Activated CD8-positive, alpha-beta memory T cell treated with anti-CD3 and anti-CD28 coated beads, Interleukin-2, amount 10 ng/mL, durations not matched to agents 7 days and 5 days (primary cell): ENCODE measurements at regions not wholly inside any gene's neighbourhood (a gene's known extent, or its start where the extent isn't known, plus 50 kb on each side); places are given as distances from the start of the nearest gene placed in this dataset.

Experiments used
- ATAC-seq: fragments of 150-1000 bp; cut with Tn5 transposase; one replicate; pipeline ENCODE4 v1.10.0; 2021; ENCODE audit warnings: moderate library complexity
- CTCF ChIA-PET: fragments of 350-600 bp; sonication (Branson Sonifier 250); formaldehyde crosslinking; loops from one replicate; lab custom pipeline; 2021; ENCODE audit warnings: antibody characterized with exemption; lab: Charles Lee
- DNase-seq: peaks from one replicate; pipeline ENCODE4 v3.0.0-alpha.2; 2020
- H3K27ac Mint-ChIP-seq: one replicate; pipeline ENCODE4 v1.8.0; 2021; ENCODE audit warnings: mild to moderate bottlenecking, mixed read lengths
- H3K27me3 Mint-ChIP-seq: one replicate; pipeline ENCODE4 v1.8.0; 2021; ENCODE audit warnings: mixed read lengths
- H3K36me3 Mint-ChIP-seq: one replicate; pipeline ENCODE4 v1.8.0; 2021; ENCODE audit warnings: mild to moderate bottlenecking, mixed read lengths
- H3K4me1 Mint-ChIP-seq: one replicate; pipeline ENCODE4 v1.8.0; 2021; ENCODE audit warnings: mixed read lengths
- H3K4me3 Mint-ChIP-seq: one replicate; pipeline ENCODE4 v1.8.0; 2021; ENCODE audit warnings: mild to moderate bottlenecking, moderate library complexity, mixed read lengths
- H3K9me3 Mint-ChIP-seq: one replicate; pipeline ENCODE4 v1.8.0; 2022; ENCODE audit warnings: low read depth, mixed read lengths

DNA sequence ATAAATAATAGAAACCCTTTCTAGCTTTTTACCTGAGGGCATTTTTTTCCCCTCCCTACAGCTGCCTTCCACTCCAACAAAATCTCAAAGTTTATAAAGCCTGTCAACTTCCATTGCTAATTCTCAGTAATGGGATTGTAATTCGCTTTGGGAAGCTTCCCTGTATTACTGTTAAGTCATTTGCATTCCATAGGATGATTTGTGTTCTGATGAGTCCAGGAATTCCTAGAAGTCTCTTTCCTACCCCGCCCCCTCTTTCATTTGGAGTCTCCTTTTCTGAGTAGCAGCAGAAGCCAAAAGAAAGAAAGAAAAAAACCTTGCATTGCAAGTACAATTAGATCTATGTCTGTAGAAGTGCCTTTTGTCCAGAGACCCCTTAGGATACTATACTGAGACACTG, 1033.3 kb downstream of the IGSF11 start:
- ATAC-seq (no peak), DNase-seq (no peak)
- CTCF ChIA-PET, result no interaction called here
- Mint-ChIP-seq H3K27me3 (no peaks in the 10 kb centered on the region), H3K4me3 (no peak overlapping the region), H3K4me1 (no peaks in the 10 kb centered on the region), H3K36me3 (no peaks in the 10 kb centered on the region), H3K27ac (no peak overlapping the region), H3K9me3 (no peaks in the 10 kb centered on the region)

- no peak overlapping the region for H3K4me3 Mint-ChIP-seq
- DNase-seq (no peak), ATAC-seq (no peak)
- no peaks in the 10 kb centered on the region for H3K36me3 Mint-ChIP-seq
- H3K4me1 Mint-ChIP-seq, result no peaks in the 10 kb centered on the region
- H3K27ac Mint-ChIP-seq, result no peak overlapping the region
- H3K27me3 Mint-ChIP-seq, result no peaks in the 10 kb centered on the region
- CTCF ChIA-PET, result no interaction called here
- H3K9me3 Mint-ChIP-seq, result peaks cover 14% of the 10 kb centered on the region
Measured at GRCh38 chr3:118011910-118012309, 1022.7 kb downstream of the IGSF11 start.

DNA sequence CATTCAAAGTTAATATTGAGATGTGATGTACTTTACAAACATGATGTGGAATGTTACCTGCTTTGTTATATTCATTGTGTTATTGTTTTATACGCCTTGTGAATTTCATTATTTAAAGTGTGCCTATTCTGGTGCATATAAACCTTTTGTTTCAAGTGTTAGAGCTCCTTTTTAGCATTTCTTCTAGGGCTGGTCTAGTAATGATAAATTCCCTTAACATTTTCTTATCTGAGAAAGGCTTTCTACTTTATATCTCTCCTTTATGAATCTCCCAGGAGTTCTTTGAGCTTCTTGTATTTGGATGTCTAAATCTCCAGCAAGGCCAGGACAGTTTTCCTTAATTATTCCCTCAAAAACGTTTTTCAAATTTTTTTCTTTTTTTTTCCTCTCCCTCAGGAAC, 1005.6 kb downstream of the IGSF11 start:
- ATAC-seq, result no peak
- peaks cover 23% of the 10 kb centered on the region for H3K9me3 Mint-ChIP-seq
- H3K27ac Mint-ChIP-seq, result no peak overlapping the region
- H3K4me3 Mint-ChIP-seq, result no peak overlapping the region
- CTCF ChIA-PET, result no interaction called here
- no peaks in the 10 kb centered on the region for H3K36me3 Mint-ChIP-seq
- H3K4me1 Mint-ChIP-seq, result no peaks in the 10 kb centered on the region
- H3K27me3 Mint-ChIP-seq, result no peaks in the 10 kb centered on the region
- no peak for DNase-seq

GRCh38 chr3:118036215-118036614, 998.4 kb downstream of the IGSF11 start:
- H3K27ac Mint-ChIP-seq, result no peak overlapping the region
- no peak overlapping the region for H3K4me3 Mint-ChIP-seq
- no peaks in the 10 kb centered on the region for H3K36me3 Mint-ChIP-seq
- H3K9me3 Mint-ChIP-seq, result peaks cover 16% of the 10 kb centered on the region
- DNase-seq, result no peak
- CTCF ChIA-PET, result no interaction called here
- H3K27me3 Mint-ChIP-seq, result no peaks in the 10 kb centered on the region
- ATAC-seq, result no peak
- H3K4me1 Mint-ChIP-seq, result no peaks in the 10 kb centered on the region

DNA sequence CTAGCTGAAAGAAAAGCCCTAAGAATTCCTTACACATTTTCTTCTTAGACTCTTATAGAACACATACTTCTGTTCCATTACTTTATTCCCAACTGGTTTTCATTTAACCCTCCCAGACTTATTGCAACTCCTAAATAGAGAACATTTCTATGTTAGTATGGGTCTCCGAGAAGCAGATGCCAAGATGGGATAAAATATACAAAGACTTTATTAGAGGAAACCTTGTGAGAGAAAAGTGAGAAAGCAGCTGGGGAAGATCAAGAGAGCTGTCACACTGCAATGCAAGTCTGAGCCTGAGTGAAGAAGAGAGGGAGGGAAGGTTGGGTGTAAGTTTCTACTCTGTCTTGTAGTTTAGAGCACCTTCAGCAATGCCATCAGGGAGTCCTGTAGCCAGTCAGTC, 979.3 kb downstream of the IGSF11 start:
- H3K9me3 Mint-ChIP-seq, result peaks cover 2% of the 10 kb centered on the region
- no peak overlapping the region for H3K27ac Mint-ChIP-seq
- no peak for DNase-seq
- H3K27me3 Mint-ChIP-seq, result no peaks in the 10 kb centered on the region
- no peaks in the 10 kb centered on the region for H3K4me1 Mint-ChIP-seq
- no peaks in the 10 kb centered on the region for H3K36me3 Mint-ChIP-seq
- ATAC-seq, result no peak
- no peak overlapping the region for H3K4me3 Mint-ChIP-seq
- CTCF ChIA-PET, result no interaction called here

DNA sequence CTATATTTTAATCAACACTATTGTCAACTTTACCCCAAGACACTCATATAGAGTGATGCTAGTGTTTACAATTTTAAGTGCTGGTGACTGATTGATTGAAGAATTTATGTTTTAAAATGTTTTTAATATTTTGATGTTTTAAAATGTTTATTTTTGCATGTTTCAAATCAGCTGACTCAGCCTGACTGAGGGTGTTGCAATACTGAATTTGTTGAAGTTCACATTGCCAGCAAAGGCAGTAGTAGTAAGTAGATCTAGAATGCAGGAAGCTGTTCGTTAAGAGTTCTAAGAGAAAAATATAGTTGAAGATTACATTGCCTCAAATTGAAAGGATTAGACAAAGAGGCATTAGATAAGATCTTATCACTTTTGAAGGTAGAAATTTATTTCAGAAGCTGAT, 977.6 kb downstream of the IGSF11 start:
- CTCF ChIA-PET, result no interaction called here
- no peaks in the 10 kb centered on the region for H3K36me3 Mint-ChIP-seq
- ATAC-seq (no peak), DNase-seq (no peak)
- H3K4me1 Mint-ChIP-seq, result no peaks in the 10 kb centered on the region
- H3K9me3 Mint-ChIP-seq, result peaks cover 6% of the 10 kb centered on the region
- H3K27me3 Mint-ChIP-seq, result no peaks in the 10 kb centered on the region
- no peak overlapping the region for H3K27ac Mint-ChIP-seq
- H3K4me3 Mint-ChIP-seq, result no peak overlapping the region

DNA sequence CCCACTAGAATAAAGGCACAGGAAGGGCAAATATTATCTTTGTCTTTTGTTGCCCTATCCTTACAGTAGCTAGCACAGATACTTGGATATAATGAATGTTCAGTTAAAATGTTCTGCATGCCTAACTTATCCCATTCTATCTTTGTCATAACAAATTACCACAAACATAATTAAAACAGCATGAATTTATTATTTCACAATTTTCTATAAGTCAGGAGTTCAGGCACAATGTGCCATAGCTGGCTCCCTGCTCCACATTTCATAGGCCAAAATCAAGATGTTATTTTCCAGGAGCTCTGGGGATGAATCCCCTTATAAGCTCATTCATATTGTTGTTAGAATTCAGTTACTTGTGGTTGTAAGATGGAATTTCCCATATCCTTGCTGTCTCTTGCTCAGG, 975.5 kb downstream of the IGSF11 start:
- no peak for DNase-seq
- H3K36me3 Mint-ChIP-seq, result no peaks in the 10 kb centered on the region
- H3K27me3 Mint-ChIP-seq, result no peaks in the 10 kb centered on the region
- CTCF ChIA-PET, result no interaction called here
- H3K9me3 Mint-ChIP-seq, result peaks cover 6% of the 10 kb centered on the region
- H3K27ac Mint-ChIP-seq, result no peak overlapping the region
- no peak overlapping the region for H3K4me3 Mint-ChIP-seq
- no peaks in the 10 kb centered on the region for H3K4me1 Mint-ChIP-seq
- ATAC-seq, result no peak

DNA sequence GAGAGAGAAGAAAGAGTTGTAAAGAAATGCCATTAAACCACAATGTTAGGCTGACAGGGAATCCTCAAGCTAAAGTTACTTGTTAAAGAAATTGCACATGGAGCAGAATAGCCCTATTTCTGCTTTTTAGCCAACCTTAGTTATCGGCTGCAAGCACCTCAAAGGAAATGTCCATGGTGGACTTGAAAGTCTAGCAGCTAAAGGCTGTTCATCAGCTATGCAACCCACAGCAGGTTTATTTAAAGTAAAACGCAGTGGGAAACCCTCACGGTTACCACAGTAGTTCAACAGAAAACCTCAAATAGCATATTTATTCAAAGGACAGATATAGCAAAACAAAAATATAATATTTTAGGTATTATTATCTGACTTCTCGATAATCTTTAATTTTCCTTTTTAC, 967.2 kb downstream of the IGSF11 start:
- Mint-ChIP-seq H3K27me3 (no peaks in the 10 kb centered on the region), H3K36me3 (no peaks in the 10 kb centered on the region), H3K4me3 (no peak overlapping the region), H3K27ac (no peak overlapping the region), H3K4me1 (no peaks in the 10 kb centered on the region), H3K9me3 (peaks cover 5% of the 10 kb centered on the region)
- no peak for ATAC-seq
- CTCF ChIA-PET, result no interaction called here
- DNase-seq, result no peak

- no peaks in the 10 kb centered on the region for H3K36me3 Mint-ChIP-seq
- CTCF ChIA-PET, result no interaction called here
- H3K27me3 Mint-ChIP-seq, result no peaks in the 10 kb centered on the region
- H3K27ac Mint-ChIP-seq, result no peak overlapping the region
- DNase-seq, result no peak
- ATAC-seq, result no peak
- no peak overlapping the region for H3K4me3 Mint-ChIP-seq
- H3K9me3 Mint-ChIP-seq, result peaks cover 12% of the 10 kb centered on the region
- H3K4me1 Mint-ChIP-seq, result no peaks in the 10 kb centered on the region
Measured at GRCh38 chr3:118075873-118076272, 958.8 kb downstream of the IGSF11 start.

DNA sequence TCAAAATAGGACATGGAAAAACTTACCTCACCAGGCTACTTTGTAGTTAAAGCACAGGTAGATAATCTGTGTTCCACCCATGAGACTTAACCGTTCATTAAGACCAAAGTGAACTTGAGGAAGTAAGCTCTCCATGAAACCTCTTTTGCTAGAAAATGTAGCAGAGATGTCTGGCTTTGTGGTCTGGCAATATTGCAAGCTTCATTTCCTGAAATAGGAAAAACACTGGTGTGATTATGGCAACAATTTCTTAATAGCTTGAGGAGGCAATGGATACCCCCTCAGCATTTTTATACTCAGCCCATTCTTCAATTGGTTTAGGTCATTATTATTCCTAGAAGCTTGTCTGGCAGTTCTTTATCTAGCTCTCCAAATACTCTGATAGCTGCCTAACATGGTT, 957.3 kb downstream of the IGSF11 start:
- ATAC-seq (no peak), DNase-seq (no peak)
- no peak overlapping the region for H3K27ac Mint-ChIP-seq
- H3K4me1 Mint-ChIP-seq, result no peaks in the 10 kb centered on the region
- peaks cover 11% of the 10 kb centered on the region for H3K9me3 Mint-ChIP-seq
- CTCF ChIA-PET, result no interaction called here
- H3K36me3 Mint-ChIP-seq, result no peaks in the 10 kb centered on the region
- H3K27me3 Mint-ChIP-seq, result no peaks in the 10 kb centered on the region
- no peak overlapping the region for H3K4me3 Mint-ChIP-seq

GRCh38 chr3:118080889-118081288, 953.8 kb downstream of the IGSF11 start:
- CTCF ChIA-PET, result no interaction called here
- Mint-ChIP-seq H3K27me3 (no peaks in the 10 kb centered on the region), H3K4me3 (no peak overlapping the region), H3K9me3 (peaks cover 6% of the 10 kb centered on the region), H3K27ac (no peak overlapping the region), H3K4me1 (no peaks in the 10 kb centered on the region), H3K36me3 (no peaks in the 10 kb centered on the region)
- DNase-seq (no peak), ATAC-seq (no peak)

- Mint-ChIP-seq H3K27me3 (no peaks in the 10 kb centered on the region), H3K36me3 (no peaks in the 10 kb centered on the region), H3K27ac (no peak overlapping the region), H3K4me3 (no peak overlapping the region), H3K4me1 (no peaks in the 10 kb centered on the region), H3K9me3 (peaks cover 13% of the 10 kb centered on the region)
- CTCF ChIA-PET, result no interaction called here
- ATAC-seq (no peak), DNase-seq (no peak)
Measured at GRCh38 chr3:118088696-118089095, 946.0 kb downstream of the IGSF11 start.

DNA sequence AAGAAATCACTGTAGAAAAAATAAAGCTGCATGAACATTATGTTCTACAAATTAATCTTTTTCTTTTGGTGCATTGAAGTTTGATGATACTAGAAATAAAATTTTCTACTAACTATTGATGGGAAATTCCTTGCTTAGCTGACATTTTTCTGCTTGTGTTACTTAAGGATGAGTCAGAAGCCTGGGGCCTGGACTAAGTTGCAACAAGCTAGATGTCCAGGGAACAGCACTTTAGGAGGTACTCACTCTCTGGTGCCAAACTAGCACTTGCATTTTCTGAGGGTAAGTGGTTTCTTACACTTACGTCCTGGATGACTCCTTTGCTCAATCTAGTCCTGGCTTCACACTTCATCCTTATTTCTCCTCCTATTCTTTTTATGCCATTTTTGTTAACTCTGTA, 945.1 kb downstream of the IGSF11 start:
- Mint-ChIP-seq H3K4me1 (no peaks in the 10 kb centered on the region), H3K27ac (no peak overlapping the region), H3K27me3 (no peaks in the 10 kb centered on the region), H3K36me3 (no peaks in the 10 kb centered on the region), H3K4me3 (no peak overlapping the region), H3K9me3 (peaks cover 13% of the 10 kb centered on the region)
- DNase-seq, result no peak
- CTCF ChIA-PET, result no interaction called here
- no peak for ATAC-seq

- no peaks in the 10 kb centered on the region for H3K4me1 Mint-ChIP-seq
- no peak for ATAC-seq
- H3K4me3 Mint-ChIP-seq, result no peak overlapping the region
Measured at GRCh38 chr3:118097226-118097625, 937.4 kb downstream of the IGSF11 start.

DNA sequence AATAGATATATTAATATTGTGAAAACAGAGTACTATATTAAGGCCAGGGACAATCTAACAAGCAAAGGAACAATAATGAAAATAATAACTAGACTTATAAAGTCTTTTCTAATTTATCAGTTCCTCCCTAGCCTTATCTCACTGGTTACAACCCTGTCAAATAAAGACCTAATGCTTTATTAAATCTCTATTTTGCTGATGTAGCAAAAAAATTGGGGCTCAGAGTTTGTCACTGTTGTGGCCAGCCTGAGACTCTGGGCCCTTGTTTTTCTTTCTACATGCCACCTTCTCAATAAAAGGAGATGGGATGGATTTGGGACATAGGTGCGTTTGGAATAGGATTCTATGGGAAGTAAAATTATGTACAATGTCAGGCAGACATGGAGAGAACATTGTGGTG, 937.0 kb downstream of the IGSF11 start:
- no peak for DNase-seq

More at GRCh38 chr3:118097226-118097625, 937.4 kb downstream of the IGSF11 start:
- CTCF ChIA-PET, result no interaction called here
- H3K27ac Mint-ChIP-seq, result no peak overlapping the region
- peaks cover 18% of the 10 kb centered on the region for H3K9me3 Mint-ChIP-seq
- H3K27me3 Mint-ChIP-seq, result no peaks in the 10 kb centered on the region
- no peak for DNase-seq
- no peaks in the 10 kb centered on the region for H3K36me3 Mint-ChIP-seq

More for the DNA sequence above, 937.0 kb downstream of the IGSF11 start:
- Mint-ChIP-seq H3K4me3 (no peak overlapping the region), H3K4me1 (no peaks in the 10 kb centered on the region), H3K27me3 (no peaks in the 10 kb centered on the region), H3K36me3 (no peaks in the 10 kb centered on the region), H3K9me3 (peaks cover 14% of the 10 kb centered on the region), H3K27ac (no peak overlapping the region)
- CTCF ChIA-PET, result no interaction called here
- ATAC-seq, result no peak
